RCC 7860 (cell line): ENCODE measurements at regions not wholly inside any gene's neighbourhood (a gene's known extent, or its start where the extent isn't known, plus 50 kb on each side); places are given as distances from the start of the nearest gene placed in this dataset.
"Not testable (repeated sequence)": the region's sequence is repeated elsewhere in the genome, so short reads cannot be mapped to it uniquely, and the experiment has no call there.

ENCODE experiments used
- DNase-seq: peaks from one replicate; pipeline ENCODE4 v3.0.0-alpha.2; 2015; ENCODE audit warnings: low spot score
- FAIRE-seq: peaks from 2 replicates; lab custom pipeline; 2012; peaks lifted over from hg19 to GRCh38; lab: Jason Lieb, UNC

DNA sequence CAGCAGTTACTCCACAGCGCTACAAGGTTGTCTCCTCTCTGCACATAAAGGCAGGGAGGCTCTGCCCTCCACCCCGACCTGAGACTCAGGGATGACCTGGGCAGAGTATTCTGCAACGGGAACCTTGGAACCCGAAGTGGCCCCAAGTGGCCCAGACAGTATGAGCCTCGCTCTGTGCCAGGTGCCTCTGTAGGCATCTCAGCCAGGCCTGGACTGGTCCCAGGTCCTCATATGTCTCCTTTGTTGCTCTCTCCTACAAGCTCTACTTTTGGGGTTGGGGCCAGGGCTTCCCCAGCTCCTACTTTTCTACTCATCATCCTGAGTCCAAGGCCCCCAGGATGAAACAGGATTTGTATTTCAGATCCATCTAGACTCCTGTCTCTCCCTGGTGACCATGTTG lies 241.5 kb upstream of the PRSS1 start:
- DNase-seq (no peak), FAIRE-seq (no peak)

DNA sequence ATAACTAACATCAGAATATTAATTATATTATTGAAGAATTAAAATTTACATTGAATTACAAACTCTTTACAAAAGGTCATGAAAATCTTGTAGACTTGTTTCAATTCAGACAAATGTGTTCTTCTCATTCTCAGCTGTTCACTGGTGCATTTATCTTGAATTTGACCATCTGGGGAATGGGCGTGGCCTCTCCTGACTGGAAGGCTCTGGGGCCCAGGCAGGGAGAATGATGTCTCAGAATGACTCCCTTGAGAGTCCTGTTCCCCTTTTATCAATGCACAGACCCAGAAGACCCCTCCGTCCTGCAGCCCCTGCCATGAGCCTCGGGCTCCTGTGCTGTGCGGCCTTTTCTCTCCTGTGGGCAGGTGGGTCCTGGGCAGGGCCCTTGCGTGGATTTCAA lies 242.2 kb upstream of the PRSS1 start:
- not testable (repeated sequence) for FAIRE-seq, DNase-seq

DNA sequence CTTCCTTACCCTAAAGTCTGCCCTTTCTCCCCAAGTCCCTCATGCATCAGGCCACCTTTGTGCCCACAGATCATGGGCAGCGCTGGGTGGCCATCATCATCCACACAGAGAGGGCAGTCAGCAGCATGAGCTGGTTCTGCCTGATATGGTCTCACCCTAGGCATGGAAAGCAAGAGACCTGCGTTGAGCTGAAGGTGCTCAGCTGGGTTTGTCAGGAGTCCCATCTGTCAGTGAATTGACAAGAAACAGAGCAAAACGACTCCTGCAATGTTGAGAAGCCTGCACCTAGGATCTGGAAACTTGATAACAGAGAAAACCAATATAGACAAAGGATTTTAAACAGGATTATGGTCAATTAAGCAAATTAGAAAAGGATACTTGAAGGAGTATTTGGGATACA lies 242.7 kb upstream of the PRSS1 start:
- DNase-seq = no peak
- no peak for FAIRE-seq

DNA sequence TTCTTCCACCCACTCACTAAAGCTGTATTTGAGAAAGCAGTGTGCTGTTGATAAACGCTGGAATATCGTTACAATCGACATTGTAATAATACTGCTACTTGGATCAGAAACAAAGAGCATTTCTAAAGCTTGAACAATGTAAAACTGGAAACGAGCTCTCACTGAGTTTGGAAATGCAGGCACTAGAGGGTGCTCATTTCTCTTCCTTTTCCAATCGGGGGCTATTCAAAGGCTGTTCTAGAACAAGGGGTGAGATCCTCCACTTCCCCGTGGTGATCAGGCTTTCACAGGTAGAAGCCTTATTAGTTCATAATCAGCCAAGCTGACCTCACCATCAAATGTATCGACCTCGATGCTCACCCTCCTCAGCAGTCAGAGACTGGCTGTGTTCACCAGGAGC lies 245.3 kb upstream of the PRSS1 start:
- not testable (repeated sequence) for FAIRE-seq, DNase-seq

DNA sequence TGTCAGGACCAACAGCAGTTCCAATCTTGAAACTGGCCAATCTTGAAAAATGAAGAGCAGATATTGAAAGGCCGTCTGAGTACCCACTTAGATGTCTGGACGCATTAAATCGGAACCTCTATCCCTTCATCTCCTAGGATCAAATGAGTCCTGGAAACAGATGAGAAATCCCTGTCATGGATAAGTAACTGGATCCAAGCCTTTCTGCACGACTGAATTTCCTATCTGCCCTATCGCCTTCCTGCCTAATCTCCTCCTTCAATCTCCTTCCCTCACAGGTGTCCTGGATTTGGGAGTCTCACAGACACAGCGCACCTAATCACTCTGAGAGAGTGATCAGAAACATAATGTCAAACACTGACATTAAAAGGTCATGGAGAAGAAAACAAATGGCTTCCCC lies 245.2 kb upstream of the PRSS58 start:
- no peak for FAIRE-seq
- DNase-seq = no peak

DNA sequence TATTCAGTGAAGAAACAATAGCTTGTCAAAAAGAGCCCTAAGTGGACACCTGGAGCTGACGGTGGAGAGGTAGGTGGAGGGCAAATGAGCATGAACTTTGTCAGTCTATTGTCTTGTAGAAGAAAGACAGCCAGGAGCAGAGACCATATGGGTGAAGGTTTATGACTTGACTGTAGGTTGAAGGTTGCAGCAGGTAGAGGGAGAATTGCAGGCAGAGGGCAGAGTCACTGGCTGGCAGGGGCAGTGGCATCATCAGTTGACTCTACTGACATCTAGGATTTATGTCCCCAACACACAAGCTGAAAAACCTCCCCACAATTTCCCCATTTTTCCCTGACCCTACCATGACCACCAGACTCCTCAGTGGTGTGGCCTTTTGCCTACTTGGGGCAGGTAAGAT lies 243.6 kb upstream of the PRSS58 start:
- DNase-seq (no peak), FAIRE-seq (no peak)

DNA sequence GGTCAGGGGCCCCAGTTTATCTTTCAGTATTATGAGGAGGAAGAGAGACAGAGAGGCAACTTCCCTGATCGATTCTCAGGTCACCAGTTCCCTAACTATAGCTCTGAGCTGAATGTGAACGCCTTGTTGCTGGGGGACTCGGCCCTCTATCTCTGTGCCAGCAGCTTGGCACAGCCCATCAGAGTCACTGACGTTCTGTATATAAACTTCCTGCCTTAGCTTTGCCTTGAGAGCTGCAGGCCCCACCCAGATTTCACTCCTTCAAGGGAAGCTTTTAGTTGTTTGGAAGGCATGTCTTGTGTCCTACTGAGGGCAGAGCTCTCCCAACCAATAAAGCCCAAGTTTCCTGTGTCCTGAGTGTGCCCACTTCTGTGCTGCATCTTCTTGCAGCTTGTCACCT lies 242.5 kb upstream of the PRSS58 start:
- DNase-seq = no peak
- FAIRE-seq = no peak

DNA sequence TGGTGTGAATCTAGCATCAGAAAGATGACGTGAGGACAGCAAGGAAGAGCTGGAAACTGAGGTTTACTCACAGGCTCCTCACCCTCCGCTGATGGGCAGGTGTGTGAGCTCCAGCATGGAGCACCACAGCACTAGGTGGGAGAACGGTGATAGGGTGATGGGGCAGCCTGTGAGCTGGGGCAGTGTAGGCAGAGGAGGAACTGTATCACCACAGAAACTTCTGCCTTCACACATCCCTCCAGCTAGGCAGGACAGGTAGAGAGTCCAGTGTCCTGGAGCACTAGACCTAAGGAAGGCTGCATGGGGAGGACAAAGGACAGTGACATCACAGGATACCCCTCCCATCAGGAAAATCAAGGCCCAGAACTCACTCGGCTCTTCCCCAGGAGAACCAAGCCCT lies 241.8 kb upstream of the PRSS58 start:
- DNase-seq (no peak), FAIRE-seq (no peak)

DNA sequence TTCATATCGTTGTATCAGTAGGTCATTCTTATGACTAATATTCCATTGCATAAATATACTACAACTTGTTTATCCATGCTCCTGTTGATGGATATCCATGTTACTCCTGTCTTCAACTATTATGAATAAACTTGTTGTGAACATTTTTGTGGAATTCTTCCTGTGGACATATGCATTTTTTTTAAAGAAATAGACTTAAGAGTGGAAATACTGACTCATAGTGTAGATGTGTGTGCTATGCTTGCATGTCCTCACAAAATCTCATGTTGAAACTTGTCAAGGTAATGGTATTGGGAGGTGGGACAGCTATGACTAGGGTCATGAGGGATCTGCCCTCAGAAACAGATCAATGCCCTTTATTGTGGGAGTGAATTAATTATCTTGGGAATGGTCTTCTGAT lies 240.5 kb upstream of the PRSS58 start:
- FAIRE-seq = no peak

DNA sequence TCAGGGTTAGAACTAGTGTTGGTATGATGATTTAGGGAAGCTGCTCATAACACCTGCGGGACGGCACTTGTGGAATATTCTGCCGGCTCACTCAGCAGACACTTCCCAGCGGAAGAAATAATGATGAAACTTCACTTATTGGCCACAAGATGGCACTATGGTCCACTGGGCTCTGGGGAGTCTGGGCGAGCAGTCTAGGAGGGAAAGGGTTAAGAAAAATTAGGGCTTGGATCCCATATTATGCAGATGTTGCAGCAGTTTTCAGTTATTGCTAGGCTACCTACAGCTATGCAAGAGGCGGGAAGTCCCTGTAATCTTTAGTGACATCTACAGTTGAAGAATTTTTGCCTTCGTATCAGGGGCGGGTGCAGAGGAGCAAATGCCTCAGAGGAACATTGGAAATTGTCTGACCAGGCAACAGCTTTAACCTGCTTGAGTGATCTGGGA lies 238.7 kb upstream of the PRSS58 start:
- peak; percentile 39 for DNase-seq
- no peak for FAIRE-seq

More for the DNA sequence above, 240.5 kb upstream of the PRSS58 start:
- DNase-seq = no peak

DNA sequence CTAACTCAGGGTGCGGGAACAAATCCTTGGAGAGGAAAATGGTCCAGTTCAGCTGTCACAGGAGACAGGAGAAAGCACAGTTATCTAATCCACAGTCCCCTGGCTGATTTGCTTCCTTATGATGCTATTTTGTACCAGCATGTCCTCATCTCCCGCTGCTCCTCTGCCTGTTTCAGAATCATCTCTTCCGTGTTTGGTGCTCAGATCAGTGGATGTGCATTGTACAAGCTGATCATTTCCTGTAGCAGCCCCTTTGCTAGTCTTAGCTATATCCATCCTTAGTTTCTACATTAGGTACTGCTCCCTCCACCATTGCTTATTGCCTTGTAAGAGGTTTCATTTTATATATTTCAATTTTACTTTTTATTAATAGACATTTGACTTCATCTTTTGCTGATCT lies 238.0 kb upstream of the PRSS58 start:
- FAIRE-seq, DNase-seq: not testable (repeated sequence)

DNA sequence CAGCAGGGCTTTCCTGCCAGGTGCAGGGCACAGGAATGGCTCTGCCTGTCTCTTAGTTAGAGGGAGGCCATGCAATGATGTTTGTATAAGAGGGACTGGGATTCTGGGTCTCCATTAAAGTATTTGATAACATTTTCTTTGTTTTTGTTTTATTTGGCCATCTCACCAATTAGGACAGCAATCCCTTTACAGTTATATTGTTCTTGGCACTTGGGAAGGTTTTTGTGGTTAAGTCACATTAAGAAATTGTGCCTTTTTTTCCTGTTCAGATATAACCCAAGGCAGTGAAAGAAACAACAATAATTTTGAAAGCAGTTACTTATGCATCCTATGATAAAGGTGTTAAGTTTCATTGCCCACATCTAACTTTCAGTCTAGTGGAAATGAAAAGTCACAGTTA lies 237.4 kb upstream of the PRSS58 start:
- FAIRE-seq, DNase-seq: not testable (repeated sequence)

DNA sequence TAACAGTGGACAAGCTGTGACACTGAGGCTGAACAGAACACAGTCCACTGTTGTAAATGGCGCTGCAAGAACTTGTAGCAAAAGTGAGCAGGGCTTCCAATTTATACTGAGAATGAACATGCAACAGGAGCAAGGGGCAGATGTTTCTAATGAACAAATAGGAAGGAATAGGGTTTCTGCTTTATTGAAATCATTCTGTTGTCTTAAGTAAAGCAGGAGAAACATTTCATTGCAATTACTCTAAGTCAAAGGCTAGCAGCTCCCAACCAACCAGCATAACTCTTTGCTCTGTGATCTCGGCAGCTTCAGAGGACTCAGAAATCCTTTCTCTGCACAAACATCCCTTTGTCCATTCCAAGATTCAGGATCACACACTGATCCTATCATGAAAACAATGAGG lies 236.2 kb upstream of the PRSS58 start:
- FAIRE-seq (no peak), DNase-seq (no peak)

DNA sequence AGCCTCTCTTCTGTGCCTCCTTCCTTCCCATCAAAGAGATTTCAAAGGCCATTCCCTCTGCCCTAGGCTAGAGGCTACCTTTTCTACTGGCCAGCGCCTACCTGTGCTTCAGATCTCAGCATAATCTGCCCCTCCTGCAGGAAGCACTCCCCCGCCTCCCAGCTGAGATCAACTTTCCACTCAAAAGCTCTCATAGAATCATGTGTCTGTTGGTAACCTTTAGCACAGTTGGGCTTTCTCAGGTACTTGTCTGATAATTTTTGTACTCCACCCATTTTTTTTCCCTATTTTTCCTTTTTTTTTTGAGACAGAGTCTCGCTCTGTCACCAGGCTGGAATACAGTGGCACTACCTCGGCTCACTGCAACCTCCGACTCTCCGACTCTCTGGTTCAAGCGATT lies 231.0 kb upstream of the PRSS58 start:
- no peak for DNase-seq
- no peak for FAIRE-seq

DNA sequence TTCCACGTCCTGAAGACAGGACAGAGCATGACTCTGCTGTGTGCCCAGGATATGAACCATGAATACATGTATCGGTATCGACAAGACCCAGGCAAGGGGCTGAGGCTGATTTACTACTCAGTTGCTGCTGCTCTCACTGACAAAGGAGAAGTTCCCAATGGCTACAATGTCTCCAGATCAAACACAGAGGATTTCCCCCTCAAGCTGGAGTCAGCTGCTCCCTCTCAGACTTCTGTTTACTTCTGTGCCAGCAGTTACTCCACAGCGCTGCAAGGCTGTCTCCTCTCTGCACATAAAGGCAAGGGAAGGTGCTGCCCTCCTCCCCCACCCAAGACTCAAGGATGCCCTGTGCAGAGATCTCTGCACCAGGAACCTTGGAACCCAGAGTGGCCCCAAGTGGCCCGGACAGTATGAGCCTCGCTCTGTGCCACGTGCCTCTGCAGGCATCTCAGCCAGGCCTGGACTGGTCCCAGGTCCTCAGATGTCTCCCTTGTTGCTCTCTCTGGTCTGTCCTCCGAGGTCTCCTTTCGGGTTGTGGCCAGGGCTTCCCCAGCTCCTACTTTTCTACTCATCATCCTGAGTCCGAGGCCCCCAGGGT lies 230.3 kb upstream of the PRSS58 start:
- DNase-seq (no peak), FAIRE-seq (no peak)

DNA sequence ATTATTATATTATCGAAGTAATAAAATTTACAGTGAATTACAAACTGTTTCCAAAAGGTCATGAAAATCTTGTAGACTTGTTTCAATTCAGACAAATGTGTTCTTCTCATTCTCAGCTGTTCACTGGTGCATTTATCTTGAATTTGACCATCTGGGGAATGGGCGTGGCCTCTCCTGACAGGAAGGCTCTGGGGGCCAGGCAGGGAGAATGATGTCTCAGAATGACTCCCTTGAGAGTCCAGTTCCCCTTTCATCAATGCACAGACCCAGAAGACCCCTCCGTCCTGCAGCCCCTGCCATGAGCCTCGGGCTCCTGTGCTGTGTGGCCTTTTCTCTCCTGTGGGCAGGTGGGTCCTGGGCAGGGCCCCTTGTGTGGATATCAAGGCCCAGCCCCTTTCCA lies 229.7 kb upstream of the PRSS58 start:
- not testable (repeated sequence) for DNase-seq, FAIRE-seq

DNA sequence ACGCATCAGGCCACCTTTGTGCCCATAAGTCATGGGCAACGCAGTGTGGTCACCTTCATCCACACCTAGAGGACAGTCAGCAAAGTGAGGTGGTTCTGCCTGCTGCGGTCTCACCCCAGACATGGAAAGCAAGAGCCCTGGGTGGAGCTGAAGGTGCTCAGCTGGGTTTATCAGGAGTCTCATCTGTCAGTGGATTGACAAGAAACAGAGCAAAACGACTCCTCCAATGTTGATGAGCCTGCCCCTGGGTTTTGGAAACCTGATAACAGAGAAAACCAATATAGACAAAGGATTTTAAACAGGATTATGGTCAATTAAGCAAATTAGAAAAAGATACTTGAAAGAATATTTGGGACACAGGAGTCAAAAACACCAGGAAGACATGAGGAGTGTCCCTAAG lies 229.3 kb upstream of the PRSS58 start:
- no peak for FAIRE-seq
- DNase-seq = no peak

DNA sequence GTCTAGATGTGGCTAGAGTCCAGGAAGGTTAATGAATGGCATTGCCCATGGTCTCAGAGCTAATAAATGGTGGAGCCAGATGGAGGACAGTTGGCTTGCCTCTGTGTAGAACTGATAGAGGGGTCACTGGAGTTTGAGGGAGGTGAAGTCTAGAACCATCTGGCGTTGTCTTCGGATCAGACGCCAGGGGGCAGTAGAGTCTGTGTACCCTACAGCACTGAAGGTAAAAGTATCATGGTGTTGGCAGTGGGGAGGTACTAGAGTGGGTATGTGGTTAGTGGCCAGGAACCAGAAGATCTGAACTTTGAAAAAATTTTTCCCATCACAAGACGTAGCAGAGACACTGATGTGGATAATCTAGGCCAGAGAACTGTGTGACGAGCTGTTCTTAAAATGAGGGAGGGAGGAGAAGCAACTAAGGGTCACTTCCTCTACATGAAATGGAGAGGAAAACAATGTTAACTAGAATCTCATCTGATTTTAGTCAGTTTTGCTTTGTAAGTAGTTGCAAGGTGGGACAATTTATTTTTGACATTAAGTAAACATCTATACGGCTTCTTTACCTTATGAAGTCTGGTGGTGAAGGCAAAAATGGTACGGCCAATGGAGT lies 227.9 kb upstream of the PRSS58 start:
- DNase-seq = no peak
- FAIRE-seq = no peak

DNA sequence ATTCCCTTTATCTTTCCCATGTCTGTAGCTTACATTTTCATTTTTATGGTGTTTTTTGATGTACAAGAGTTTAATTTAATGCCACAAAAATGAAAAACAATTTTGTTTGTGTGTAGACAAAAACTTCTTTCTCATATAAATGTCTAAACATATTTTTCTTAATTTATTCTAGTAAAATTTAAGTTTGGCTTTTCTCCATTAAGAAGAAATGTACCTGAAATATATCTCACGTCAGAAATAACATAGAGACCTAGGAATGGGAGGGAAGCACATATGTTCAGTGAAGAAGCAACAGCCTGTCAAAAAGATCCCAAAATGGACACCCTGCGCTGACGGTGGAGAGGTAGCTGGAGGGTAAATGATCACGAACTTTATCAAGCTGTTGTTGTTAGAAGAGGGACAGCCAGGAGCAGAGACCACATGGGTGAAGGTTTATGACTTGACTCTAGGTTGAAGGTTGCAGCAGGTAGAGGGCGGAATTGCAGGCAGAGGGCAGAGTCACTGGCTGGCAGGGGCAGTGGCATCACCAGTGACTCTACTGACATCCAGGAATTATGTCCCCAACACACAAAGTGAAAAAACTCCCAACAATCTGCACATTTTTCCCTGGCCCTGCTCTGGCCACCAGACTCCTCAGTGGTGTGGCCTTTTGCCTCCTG lies 225.9 kb upstream of the PRSS58 start:
- no peak for FAIRE-seq

DNA sequence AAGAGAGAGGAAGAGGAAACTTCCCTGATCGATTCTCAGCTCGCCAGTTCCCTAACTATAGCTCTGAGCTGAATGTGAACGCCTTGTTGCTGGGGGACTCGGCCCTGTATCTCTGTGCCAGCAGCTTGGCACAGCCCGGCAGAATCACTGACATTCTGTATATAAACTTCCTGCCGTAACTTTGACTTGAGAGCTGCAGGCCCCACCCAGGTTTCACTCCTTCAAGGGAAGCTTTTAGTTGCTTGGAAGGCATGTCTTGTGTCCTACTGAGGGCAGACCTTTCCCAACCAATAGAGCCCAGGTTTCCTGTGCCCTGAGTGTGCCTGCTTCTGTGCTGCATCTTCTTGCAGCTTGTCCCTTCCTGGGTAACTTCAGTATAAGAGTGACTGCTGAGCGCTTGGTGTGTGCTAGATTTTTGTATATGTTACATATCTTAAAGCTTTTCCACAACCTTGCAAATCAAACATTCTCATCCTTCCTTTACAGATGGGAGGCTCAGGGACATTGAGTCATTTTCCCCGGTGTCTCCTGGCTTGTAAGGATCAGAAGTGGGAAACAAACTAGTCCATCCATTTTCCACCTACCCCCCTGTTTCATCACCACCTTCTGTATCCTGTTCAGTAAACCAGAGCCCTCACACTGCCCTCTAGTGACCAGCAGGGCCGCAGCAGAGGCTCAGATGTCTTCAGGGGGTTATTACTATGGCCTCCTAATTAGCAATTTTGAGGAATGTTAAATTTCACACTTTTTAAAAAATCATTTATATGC lies 225.2 kb upstream of the PRSS58 start:
- DNase-seq (no peak), FAIRE-seq (no peak)

More for the DNA sequence above, 225.9 kb upstream of the PRSS58 start:
- DNase-seq = no peak

DNA sequence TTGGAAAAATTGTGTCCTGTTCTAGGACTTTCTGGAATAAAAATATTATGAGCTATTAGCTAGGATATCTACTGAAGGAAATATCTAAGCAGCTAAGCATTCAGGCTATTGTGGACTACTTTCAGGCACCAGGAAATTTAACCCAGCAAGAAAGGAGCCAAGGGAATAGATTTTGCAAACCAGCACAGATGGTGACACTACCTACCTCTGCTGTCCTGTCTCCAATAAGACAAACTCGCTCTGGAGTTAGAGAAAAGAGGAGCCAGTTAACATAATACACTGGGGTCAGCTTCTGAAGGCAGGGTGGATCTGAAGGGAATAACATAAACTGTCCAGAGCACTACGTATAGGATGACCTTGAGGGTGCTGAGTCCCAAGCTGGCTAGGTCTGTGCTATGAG lies 223.7 kb upstream of the PRSS58 start:
- no peak for FAIRE-seq
- no peak for DNase-seq
